Right lobe of liver (tissue), 6 donors: ENCODE measurements at regions not wholly inside any gene's neighbourhood (a gene's known extent, or its start where the extent isn't known, plus 50 kb on each side); places are given as distances from the start of the nearest gene placed in this dataset.

Source experiments
- ATAC-seq, 4 donors: fragments of 200-7000 bp; cut with Tn5 transposase; one replicate each; pipeline ENCODE4 v1.9.1; 2020; ENCODE audit warnings: mild to moderate bottlenecking in 4 of 4, moderate library complexity in 4 of 4
- DNase-seq, 3 donors: peaks; one replicate each; pipeline ENCODE4 v3.0.0-alpha.2; 2020
- H3K27ac ChIP-seq, 3 donors: fragments of 200-600 bp; one replicate each; pipeline ENCODE4 v1.8.0; 2022
- H3K27me3 ChIP-seq, 2 donors: fragments of 200-600 bp; one replicate each; pipeline ENCODE4 v1.8.0; 2022
- H3K36me3 ChIP-seq, 4 donors: fragments of 200-600 bp; sonication (generic) in 1 of 4; one replicate each; pipeline versions ENCODE4 v1.5.1 to v1.8.0; 2017 to 2022; ENCODE audit warnings: control low read depth in 1 of 4
- H3K4me1 ChIP-seq, 4 donors: fragments of 200-600 bp; sonication (generic) in 1 of 4; one replicate each; pipeline versions ENCODE4 v1.5.1 to v1.8.0; 2017 to 2022; ENCODE audit warnings: control low read depth in 1 of 4
- H3K4me3 ChIP-seq, 3 donors: fragments of 200-600 bp; one replicate each; pipeline ENCODE4 v1.8.0; 2022
- H3K9me3 ChIP-seq, 4 donors: fragments of 200-600 bp; sonication (generic) in 1 of 4; one replicate each; pipeline versions ENCODE4 v1.5.1 to v1.8.0; 2017 to 2022; ENCODE audit warnings: control low read depth in 1 of 4
- CTCF ChIP-seq, 4 donors: fragments of 200-600 bp in 3 of 4; fragments of 450-650 bp in 1 of 4; IDR thresholded peaks; one replicate each; pipeline versions ENCODE4 v1.5.1 to v1.8.0; 2016 to 2022; ENCODE audit warnings: antibody characterized with exemption in 4 of 4, mild to moderate bottlenecking in 2 of 4
- POLR2A ChIP-seq: fragments of 450-650 bp; IDR thresholded peaks from one replicate; pipeline ENCODE4 v1.6.1; 2017; ENCODE audit warnings: antibody characterized with exemption, mild to moderate bottlenecking
- WGBS: methylation state at CpG from one replicate; pipeline ENCODE4 v1.1.6; 2018; ENCODE audit warnings: low coverage, low lambda C conversion rate; ENCODE audit not compliant: insufficient coverage; ENCODE audit errors: missing lambda C conversion rate; 5-methylcytosine and 5-hydroxymethylcytosine counted together
- intact Hi-C, 2 donors: fragments of 100-400 bp; cut with DNase I; formaldehyde crosslinking; loops; one replicate each; pipeline versions ENCODE4 v1.11.2 to v1.14.1; 2022
- donor health status: DM: no; HTN: yes; CAD: no.
- donor health status: DM: no; HTN: no; CAD: no.
- donor health status: DM: no; HTN: no; CAD: no.
- donor health status: DM: no; HTN: yes; CAD: no.
- donor health status: DM: no; HTN: yes; CAD: no.

GRCh38 chr2:65507102-65508069 lies 75.0 kb upstream of the SPRED2 start:
- H3K27ac ChIP-seq, result no peak overlapping the region
- intact Hi-C loops, result no loop called here
- TF ChIP-seq CTCF (IDR thresholded peaks at IDR 0.05) (no peak), POLR2A (no peak)
- H3K36me3 ChIP-seq, result no peaks in the 10 kb centered on the region
- H3K4me3 ChIP-seq, result no peak overlapping the region
- WGBS, result 88% methylated on average over 7 of the region's 10 CpGs
- no peaks in the 10 kb centered on the region for H3K27me3 ChIP-seq
- peaks cover 0 to 13% (median 3%) of the 10 kb centered on the region in 4 donors for H3K4me1 ChIP-seq
- H3K9me3 ChIP-seq, result no peaks in the 10 kb centered on the region
- ATAC-seq (no peak), DNase-seq (no peak)

GRCh38 chr2:65504814-65505697 lies 72.7 kb upstream of the SPRED2 start:
- peaks cover 0 to 13% (median 3%) of the 10 kb centered on the region in 4 donors for H3K4me1 ChIP-seq
- 68% methylated on average over 11 of the region's 14 CpGs for WGBS
- no peaks in the 10 kb centered on the region for H3K36me3 ChIP-seq
- no peak for DNase-seq
- no peak for ATAC-seq
- no peaks in the 10 kb centered on the region for H3K27me3 ChIP-seq
- intact Hi-C loops, result no loop called here
- no peak overlapping the region for H3K27ac ChIP-seq
- H3K4me3 ChIP-seq, result no peak overlapping the region
- no peak for TF ChIP-seq POLR2A
- no peak for TF ChIP-seq CTCF (IDR thresholded peaks at IDR 0.05)
- H3K9me3 ChIP-seq, result no peaks in the 10 kb centered on the region

GRCh38 chr2:65504201-65504600 lies 71.8 kb upstream of the SPRED2 start:
- 84% methylated on average over 6 of the region's 6 CpGs for WGBS
- intact Hi-C loops, result no loop called here
- H3K9me3 ChIP-seq, result no peaks in the 10 kb centered on the region
- TF ChIP-seq POLR2A, result no peak
- no peak for TF ChIP-seq CTCF (IDR thresholded peaks at IDR 0.05)
- no peak for ATAC-seq
- H3K4me3 ChIP-seq, result no peak overlapping the region
- no peak for DNase-seq
- no peaks in the 10 kb centered on the region for H3K36me3 ChIP-seq
- no peak overlapping the region for H3K27ac ChIP-seq
- H3K4me1 ChIP-seq, result peaks cover 0 to 13% (median 3%) of the 10 kb centered on the region in 4 donors
- H3K27me3 ChIP-seq, result no peaks in the 10 kb centered on the region

- intact Hi-C loops, result no loop called here
- Histone ChIP-seq H3K9me3 (no peaks in the 10 kb centered on the region), H3K36me3 (no peaks in the 10 kb centered on the region), H3K4me3 (no peak overlapping the region), H3K4me1 (peaks cover 0 to 10% (median 3%) of the 10 kb centered on the region in 4 donors), H3K27ac (no peak overlapping the region), H3K27me3 (no peaks in the 10 kb centered on the region)
- WGBS, result 59% methylated on average over 4 of the region's 5 CpGs
- TF ChIP-seq POLR2A (no peak), CTCF (IDR thresholded peaks at IDR 0.05) (no peak)
- no peak for ATAC-seq
- DNase-seq, result no peak
Measured at GRCh38 chr2:65503746-65504145, 71.3 kb upstream of the SPRED2 start.
